Choroid plexus epithelial cell (primary cell): ENCODE measurements at regions not wholly inside any gene's neighbourhood (a gene's known extent, or its start where the extent isn't known, plus 50 kb on each side); places are given as distances from the start of the nearest gene placed in this dataset.
A peak's percentile ranks its signal among the peaks of the same experiment; 100 is the strongest.

Experiments
- DNase-seq: peaks from one replicate; pipeline ENCODE4 v3.0.0-alpha.2; 2010; ENCODE audit warnings: low read depth
- H3K4me3 ChIP-seq: 2 replicates; pipeline ENCODE4 v1.5.1; 2011; ENCODE audit warnings: low read depth, mild to moderate bottlenecking, control low read depth, low read length, moderate library complexity
- TF ChIP-seq, protein P1 (sequence below): conservative IDR thresholded peaks from 2 replicates; pipeline ENCODE4 v1.5.1; 2011; ENCODE audit warnings: low read depth, mild to moderate bottlenecking, control low read depth, inconsistent platforms, low read length, moderate library complexity

DNA sequence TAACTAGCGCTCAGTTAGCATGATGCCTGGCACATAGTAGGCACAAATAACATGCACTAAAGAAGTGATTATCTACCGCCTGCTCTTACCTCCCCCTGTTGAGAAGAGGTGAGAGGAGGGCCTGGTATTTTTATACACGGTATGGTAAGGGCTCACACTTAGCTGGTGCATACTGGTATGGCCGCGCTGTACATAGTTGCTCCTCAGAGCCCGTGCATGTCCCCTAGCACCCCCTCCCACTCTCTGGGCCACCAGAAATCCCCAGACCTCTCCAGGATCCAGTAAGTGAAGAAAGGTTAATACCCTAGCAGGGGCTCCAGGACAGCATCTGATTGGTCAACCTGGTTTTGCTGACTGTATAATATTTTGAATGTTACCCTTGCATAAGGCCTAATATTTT, 121.4 kb downstream of the RAB11FIP2 start:
- no peak for DNase-seq
- TF ChIP-seq, protein P1, sequence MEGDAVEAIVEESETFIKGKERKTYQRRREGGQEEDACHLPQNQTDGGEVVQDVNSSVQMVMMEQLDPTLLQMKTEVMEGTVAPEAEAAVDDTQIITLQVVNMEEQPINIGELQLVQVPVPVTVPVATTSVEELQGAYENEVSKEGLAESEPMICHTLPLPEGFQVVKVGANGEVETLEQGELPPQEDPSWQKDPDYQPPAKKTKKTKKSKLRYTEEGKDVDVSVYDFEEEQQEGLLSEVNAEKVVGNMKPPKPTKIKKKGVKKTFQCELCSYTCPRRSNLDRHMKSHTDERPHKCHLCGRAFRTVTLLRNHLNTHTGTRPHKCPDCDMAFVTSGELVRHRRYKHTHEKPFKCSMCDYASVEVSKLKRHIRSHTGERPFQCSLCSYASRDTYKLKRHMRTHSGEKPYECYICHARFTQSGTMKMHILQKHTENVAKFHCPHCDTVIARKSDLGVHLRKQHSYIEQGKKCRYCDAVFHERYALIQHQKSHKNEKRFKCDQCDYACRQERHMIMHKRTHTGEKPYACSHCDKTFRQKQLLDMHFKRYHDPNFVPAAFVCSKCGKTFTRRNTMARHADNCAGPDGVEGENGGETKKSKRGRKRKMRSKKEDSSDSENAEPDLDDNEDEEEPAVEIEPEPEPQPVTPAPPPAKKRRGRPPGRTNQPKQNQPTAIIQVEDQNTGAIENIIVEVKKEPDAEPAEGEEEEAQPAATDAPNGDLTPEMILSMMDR = no peak
- no peak overlapping the region for H3K4me3 ChIP-seq

DNA sequence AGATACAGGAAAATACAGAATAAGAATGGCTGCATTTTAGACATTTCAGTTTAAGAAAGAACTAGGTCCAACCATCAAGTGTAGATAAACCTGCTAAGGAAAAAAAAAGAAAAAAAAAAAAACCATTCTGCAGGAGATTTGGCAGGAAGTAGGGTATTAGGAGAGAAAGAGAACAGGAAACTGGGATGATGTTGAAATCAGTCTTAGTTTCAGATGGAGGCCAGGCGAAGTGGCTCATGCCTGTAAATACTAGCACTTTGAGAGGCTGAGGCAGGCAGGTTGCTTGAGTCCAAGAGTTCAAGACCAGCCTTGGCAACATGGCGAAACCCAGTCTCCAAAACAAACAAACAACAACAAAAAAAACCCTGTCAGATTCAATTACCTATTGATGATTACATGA, 120.2 kb downstream of the RAB11FIP2 start:
- H3K4me3 ChIP-seq = no peak overlapping the region
- TF ChIP-seq, protein P1 = no peak
- DNase-seq = peak; percentile 9

DNA sequence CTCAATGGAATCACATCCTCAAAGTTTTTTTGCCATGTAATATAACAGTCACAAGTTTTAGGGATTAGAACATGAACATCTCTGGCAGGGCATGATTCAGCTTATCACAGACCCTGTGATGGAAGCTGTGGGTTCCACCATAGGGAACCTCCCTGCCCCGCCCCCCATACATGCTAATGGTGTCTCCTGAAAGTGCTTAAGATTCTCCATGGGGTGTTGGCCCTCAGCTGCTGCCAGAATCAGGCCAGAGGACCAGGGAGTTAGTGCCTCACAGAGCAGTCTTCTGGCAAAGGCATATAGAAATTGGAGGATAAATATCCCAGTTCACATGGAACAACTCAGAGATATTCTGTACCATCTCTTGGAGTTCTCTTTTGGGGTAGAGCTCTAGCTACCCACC, 119.4 kb downstream of the RAB11FIP2 start:
- DNase-seq = no peak
- H3K4me3 ChIP-seq = no peak overlapping the region
- TF ChIP-seq, protein P1 = no peak

DNA sequence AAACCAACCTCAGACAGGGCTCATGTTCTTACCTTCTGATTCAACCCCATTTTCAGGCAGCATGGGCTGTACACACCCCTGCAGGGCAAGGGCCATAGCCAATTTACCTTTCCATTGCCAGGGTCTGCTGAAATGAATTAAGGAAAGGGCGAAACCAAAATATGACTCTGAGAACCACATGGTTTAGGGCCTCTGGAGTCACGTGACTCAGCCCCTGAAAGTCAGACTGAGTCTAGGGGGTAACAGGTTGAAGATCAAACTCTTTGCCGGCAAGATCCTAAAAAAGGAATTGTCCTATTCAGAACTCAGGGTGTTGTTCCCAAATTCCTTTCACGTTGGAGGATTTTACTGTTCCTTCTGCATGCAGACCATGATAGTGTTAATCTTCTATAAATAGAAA, 118.9 kb downstream of the RAB11FIP2 start:
- DNase-seq = no peak
- no peak overlapping the region for H3K4me3 ChIP-seq
- TF ChIP-seq, protein P1 = no peak

DNA sequence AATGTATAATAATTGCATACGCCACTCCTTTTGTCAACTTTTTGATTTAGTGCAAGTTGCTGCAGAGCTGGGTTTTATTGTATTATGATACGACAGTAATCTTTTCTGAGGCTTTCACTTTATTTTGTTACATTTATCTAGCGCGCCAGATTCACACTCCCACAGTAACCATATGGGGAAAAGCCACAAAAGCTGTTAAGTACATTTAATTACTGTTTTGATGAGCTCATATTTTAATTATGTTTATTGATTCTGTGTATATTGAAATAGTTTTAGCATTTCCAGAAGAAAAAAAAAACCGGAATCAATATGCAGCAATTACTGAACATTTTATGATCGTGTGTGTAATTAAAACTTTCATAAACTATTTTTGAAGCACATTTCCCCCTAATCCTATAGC, 118.5 kb downstream of the RAB11FIP2 start:
- DNase-seq = no peak

DNA sequence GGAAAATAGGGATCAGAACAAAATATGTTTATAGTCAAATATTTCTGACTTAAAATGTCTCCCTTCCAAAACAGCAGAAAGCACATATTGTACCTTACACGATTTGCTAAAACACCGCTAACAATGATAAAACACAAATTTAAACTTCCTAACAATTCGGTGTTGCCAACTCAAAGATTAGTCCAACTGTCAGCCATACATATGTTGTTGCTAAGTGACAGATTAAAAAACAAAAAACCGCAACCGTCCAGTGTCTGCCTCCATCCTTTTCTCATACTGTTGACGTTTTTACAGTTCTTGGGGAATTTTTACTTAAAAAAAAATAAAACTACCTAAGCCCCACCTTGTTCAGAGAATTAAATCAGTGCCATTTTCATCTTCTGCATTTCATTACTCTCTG, 118.0 kb downstream of the RAB11FIP2 start:
- no peak for DNase-seq

More for the DNA sequence above, 118.5 kb downstream of the RAB11FIP2 start:
- no peak overlapping the region for H3K4me3 ChIP-seq
- TF ChIP-seq, protein P1 = no peak

More for the DNA sequence above, 118.0 kb downstream of the RAB11FIP2 start:
- H3K4me3 ChIP-seq = no peak overlapping the region
- TF ChIP-seq, protein P1 = no peak
